Caco-2 (cell line): ENCODE measurements at regions not wholly inside any gene's neighbourhood (a gene's known extent, or its start where the extent isn't known, plus 50 kb on each side); places are given as distances from the start of the nearest gene placed in this dataset.

Source experiments
- BruUV-seq: library from RNA; stranded (reverse); fragments of 400-500 nt; replicated peaks from 2 replicates; lab custom pipeline; 2021; lab: Mats Ljungman, UMichigan
- CTCF ChIA-PET: fragments of 300-600 bp; sonication (Branson Sonifier 250); formaldehyde crosslinking; loops from one replicate; lab custom pipeline; 2022; ENCODE audit warnings: antibody characterized with exemption; lab: Charles Lee
- POLR2A ChIA-PET: fragments of 300-600 bp; sonication (Branson Sonifier 250); formaldehyde crosslinking; loops from one replicate; lab custom pipeline; 2022; ENCODE audit warnings: antibody characterized with exemption; lab: Charles Lee
- DNase-seq, 2 experiments: peaks; one replicate each; pipeline versions ENCODE4 v3.0.0 to v3.0.0-alpha.2; 2020 to 2022
- H3K27me3 ChIP-seq: replicated peaks from 2 replicates; pipeline ENCODE4 v1.6.0; 2011; ENCODE audit warnings: low read length; ENCODE audit not compliant: control insufficient read depth, insufficient read depth
- H3K36me3 ChIP-seq: 2 replicates; pipeline ENCODE4 v1.5.1; 2011; ENCODE audit warnings: low read length; ENCODE audit not compliant: control insufficient read depth, insufficient read depth
- H3K4me1 ChIP-seq: fragments of 250-450 bp; sonication (Bioruptor Pico); 2 replicates; pipeline ENCODE4 v1.5.1; 2020; ENCODE audit warnings: mild to moderate bottlenecking
- H3K4me3 ChIP-seq: 2 replicates; pipeline ENCODE4 v1.5.1; 2011; ENCODE audit warnings: low read depth, mild to moderate bottlenecking, control low read depth, low read length
- H3K9me3 ChIP-seq: fragments of 250-450 bp; sonication (Bioruptor Pico); 2 replicates; pipeline ENCODE4 v1.5.1; 2020; ENCODE audit warnings: mild to moderate bottlenecking, moderate library complexity
- H3K27ac Mint-ChIP-seq: one replicate; pipeline ENCODE4 v1.8.0; 2022; ENCODE audit warnings: mixed read lengths; ENCODE audit not compliant: unreplicated experiment
- H3K27me3 Mint-ChIP-seq: one replicate; pipeline ENCODE4 v1.8.0; 2022; ENCODE audit warnings: mixed read lengths; ENCODE audit not compliant: insufficient read depth, unreplicated experiment
- H3K36me3 Mint-ChIP-seq: one replicate; pipeline ENCODE4 v1.8.0; 2022; ENCODE audit warnings: mild to moderate bottlenecking, mixed read lengths; ENCODE audit not compliant: insufficient read depth, unreplicated experiment
- H3K4me1 Mint-ChIP-seq: one replicate; pipeline ENCODE4 v1.8.0; 2022; ENCODE audit warnings: low read depth, mixed read lengths; ENCODE audit not compliant: unreplicated experiment
- H3K4me3 Mint-ChIP-seq: one replicate; pipeline ENCODE4 v1.8.0; 2022; ENCODE audit warnings: mild to moderate bottlenecking, moderate library complexity, mixed read lengths; ENCODE audit not compliant: unreplicated experiment
- H3K9me3 Mint-ChIP-seq: one replicate; pipeline ENCODE4 v1.8.0; 2022; ENCODE audit warnings: mixed read lengths; ENCODE audit not compliant: unreplicated experiment
- intact Hi-C: fragments of 100-400 bp; cut with micrococcal nuclease; formaldehyde crosslinking; loops from one replicate; pipeline ENCODE4 v1.10.0; 2022; ENCODE audit not compliant: unreplicated experiment
- TF ChIP-seq, protein P1 (sequence below), 2 experiments: fragments of 200-600 bp in 1 of 2; IDR thresholded peaks; 1 replicate in 1 of 2; 2 replicates in 1 of 2; pipeline versions ENCODE4 v1.5.1 to v1.8.0; 2011 to 2022; ENCODE audit warnings: antibody characterized with exemption in 1 of 2, control low read depth in 1 of 2, inconsistent platforms in 1 of 2, low read depth in 1 of 2, low read length in 1 of 2, mild to moderate bottlenecking in 1 of 2, moderate library complexity in 1 of 2; ENCODE audit not compliant: insufficient read depth in 1 of 2, severe bottlenecking in 1 of 2, unreplicated experiment in 1 of 2

DNA sequence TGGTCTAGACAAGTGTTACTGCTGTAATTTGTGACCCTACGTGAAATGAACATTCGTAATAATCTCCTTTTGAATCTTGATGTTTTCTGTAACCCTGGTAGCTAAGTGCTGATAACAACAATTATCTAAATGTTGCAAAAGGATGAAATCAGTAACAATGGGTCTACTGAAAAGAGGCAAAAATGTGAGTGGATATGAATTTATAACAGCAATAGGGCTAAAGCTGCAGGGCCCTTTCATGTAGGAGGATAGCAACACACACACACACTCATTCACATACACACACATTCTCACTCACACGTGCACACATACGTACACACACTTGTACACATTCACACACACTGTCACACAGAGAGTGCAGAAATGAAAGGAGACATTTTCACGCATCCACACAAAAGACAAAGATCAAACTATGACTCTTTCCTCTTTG, 200.8 kb upstream of the NEBL start:
- Histone ChIP-seq H3K4me1 (peaks cover 26% of the 10 kb centered on the region), H3K36me3 (no peaks in the 10 kb centered on the region), H3K9me3 (no peaks in the 10 kb centered on the region), H3K27me3 (no peaks in the 10 kb centered on the region), H3K4me3 (no peak overlapping the region)
- Mint-ChIP-seq H3K9me3 (no peaks in the 10 kb centered on the region), H3K4me1 (peaks cover 43% of the 10 kb centered on the region), H3K4me3 (peak overlapping the region; percentile 47), H3K27ac (peak overlapping the region; percentile 96), H3K27me3 (no peaks in the 10 kb centered on the region), H3K36me3 (peaks cover 13% of the 10 kb centered on the region)
- POLR2A ChIA-PET: interaction anchor here (0.6 to 1.4 kb wide), 5 partner anchors 25 to 405 kb away, joined by 3 to 7 read pairs (median 4); no protein-coding TSS in a partner anchor
- intact Hi-C loops: loop anchor here (1.0 to 5.0 kb wide), 5 partner anchors 63 to 429 kb away; partner anchors contain the start of gene SKIDA1
- TSS peak; percentile 100 for BruUV-seq
- DNase-seq: no peak
- TF ChIP-seq, protein P1, sequence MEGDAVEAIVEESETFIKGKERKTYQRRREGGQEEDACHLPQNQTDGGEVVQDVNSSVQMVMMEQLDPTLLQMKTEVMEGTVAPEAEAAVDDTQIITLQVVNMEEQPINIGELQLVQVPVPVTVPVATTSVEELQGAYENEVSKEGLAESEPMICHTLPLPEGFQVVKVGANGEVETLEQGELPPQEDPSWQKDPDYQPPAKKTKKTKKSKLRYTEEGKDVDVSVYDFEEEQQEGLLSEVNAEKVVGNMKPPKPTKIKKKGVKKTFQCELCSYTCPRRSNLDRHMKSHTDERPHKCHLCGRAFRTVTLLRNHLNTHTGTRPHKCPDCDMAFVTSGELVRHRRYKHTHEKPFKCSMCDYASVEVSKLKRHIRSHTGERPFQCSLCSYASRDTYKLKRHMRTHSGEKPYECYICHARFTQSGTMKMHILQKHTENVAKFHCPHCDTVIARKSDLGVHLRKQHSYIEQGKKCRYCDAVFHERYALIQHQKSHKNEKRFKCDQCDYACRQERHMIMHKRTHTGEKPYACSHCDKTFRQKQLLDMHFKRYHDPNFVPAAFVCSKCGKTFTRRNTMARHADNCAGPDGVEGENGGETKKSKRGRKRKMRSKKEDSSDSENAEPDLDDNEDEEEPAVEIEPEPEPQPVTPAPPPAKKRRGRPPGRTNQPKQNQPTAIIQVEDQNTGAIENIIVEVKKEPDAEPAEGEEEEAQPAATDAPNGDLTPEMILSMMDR (IDR thresholded peaks at IDR 0.05; ENCODE audit: insufficient read depth in 1 of 2, low read depth in 1 of 2, low read length in 1 of 2, severe bottlenecking in 1 of 2, unreplicated experiment in 1 of 2): no peak
- CTCF ChIA-PET: interaction anchor here (0.6 to 0.9 kb wide), 5 partner anchors 14 to 417 kb away, joined by 3 to 6 read pairs (median 3); no protein-coding TSS in a partner anchor

DNA sequence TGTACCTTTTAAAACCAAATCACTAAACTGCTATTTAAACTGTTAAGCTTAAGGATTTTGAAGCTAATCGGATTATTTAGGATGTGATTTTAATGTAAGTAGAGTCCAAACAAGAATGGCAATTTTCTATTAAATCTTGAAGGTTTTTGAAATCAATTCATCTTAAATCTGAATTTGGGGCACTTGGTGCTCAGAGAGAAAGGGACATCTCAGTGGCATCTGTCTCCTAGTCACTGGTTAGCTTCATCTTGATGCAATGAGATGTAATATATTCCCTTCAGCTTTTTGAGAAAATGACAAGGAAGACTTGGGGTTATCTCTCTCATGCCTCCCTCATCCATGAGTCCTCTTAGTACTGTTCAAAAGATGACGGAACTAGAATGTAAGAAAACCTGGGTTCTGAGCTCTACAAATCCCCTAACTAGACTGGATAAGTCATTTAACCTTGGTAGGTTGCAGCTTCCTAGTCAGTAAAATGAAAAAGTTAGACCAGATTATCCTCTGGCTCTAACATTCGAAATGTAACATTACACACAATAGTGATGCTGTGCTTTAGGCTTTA, 198.5 kb upstream of the NEBL start:
- Mint-ChIP-seq H3K4me1 (peaks cover 43% of the 10 kb centered on the region), H3K36me3 (peaks cover 13% of the 10 kb centered on the region), H3K27me3 (no peaks in the 10 kb centered on the region), H3K4me3 (no peak overlapping the region), H3K9me3 (no peaks in the 10 kb centered on the region), H3K27ac (peak overlapping the region; percentile 96)
- Histone ChIP-seq H3K36me3 (no peaks in the 10 kb centered on the region), H3K4me1 (peaks cover 26% of the 10 kb centered on the region), H3K27me3 (no peaks in the 10 kb centered on the region), H3K9me3 (0 out of 2 replicates have a peak, but pooled peaks cover 3% of the 10 kb centered on the region), H3K4me3 (no peak overlapping the region)
- POLR2A ChIA-PET: no interaction called here
- no peak for DNase-seq
- TF ChIP-seq, protein P1 (IDR thresholded peaks at IDR 0.05; ENCODE audit: insufficient read depth in 1 of 2, low read depth in 1 of 2, low read length in 1 of 2, severe bottlenecking in 1 of 2, unreplicated experiment in 1 of 2): no peak
- no TSS peak for BruUV-seq
- CTCF ChIA-PET: no interaction called here
- intact Hi-C loops: loop anchor here (5.0 kb wide), 2 partner anchors 177 to 432 kb away; partner anchors contain the start of gene SKIDA1

DNA sequence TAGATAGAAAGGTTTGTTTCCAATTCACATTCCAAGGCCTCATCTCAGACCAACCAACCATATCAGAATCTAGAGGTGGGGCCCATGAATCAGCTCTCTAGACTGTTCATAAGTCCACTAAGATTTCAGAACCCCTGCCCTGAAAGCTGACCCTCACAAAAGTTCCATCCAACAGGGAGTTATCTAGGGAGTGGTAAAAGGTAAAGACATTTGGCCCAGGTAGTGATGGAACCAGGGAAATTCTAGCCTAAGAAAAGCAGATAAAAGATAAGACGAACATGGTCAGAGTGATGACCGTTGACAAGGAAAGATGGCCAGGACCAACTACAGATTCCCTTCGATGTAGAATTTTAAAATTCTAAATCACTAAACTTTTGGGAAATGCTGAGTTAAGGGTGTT, 198.0 kb upstream of the NEBL start:
- TF ChIP-seq, protein P1 (IDR thresholded peaks at IDR 0.05; ENCODE audit: insufficient read depth in 1 of 2, low read depth in 1 of 2, low read length in 1 of 2, severe bottlenecking in 1 of 2, unreplicated experiment in 1 of 2): no peak
- ChIA-PET CTCF (no interaction called here), POLR2A (no interaction called here)
- H3K4me1 ChIP-seq: peaks cover 26% of the 10 kb centered on the region
- no peak for DNase-seq
- no peaks in the 10 kb centered on the region for H3K27me3 ChIP-seq
- Mint-ChIP-seq H3K27me3 (no peaks in the 10 kb centered on the region), H3K27ac (peak overlapping the region; percentile 96), H3K36me3 (peaks cover 13% of the 10 kb centered on the region), H3K9me3 (no peaks in the 10 kb centered on the region), H3K4me1 (peaks cover 43% of the 10 kb centered on the region), H3K4me3 (no peak overlapping the region)
- no peak overlapping the region for H3K4me3 ChIP-seq
- no peaks in the 10 kb centered on the region for H3K36me3 ChIP-seq
- intact Hi-C loops: loop anchor here (5.0 kb wide), 2 partner anchors 177 to 432 kb away; partner anchors contain the start of gene SKIDA1
- no TSS peak for BruUV-seq
- 0 out of 2 replicates have a peak, but pooled peaks cover 3% of the 10 kb centered on the region for H3K9me3 ChIP-seq
